T-helper 2 cell treated with Interferon-gamma antibody and Interleukin-4, amounts not matched to agents 5 μg/mL and 100 μg/mL, for 36 hours (primary cell): ENCODE measurements at regions not wholly inside any gene's neighbourhood (a gene's known extent, or its start where the extent isn't known, plus 50 kb on each side); places are given as distances from the start of the nearest gene placed in this dataset.

Experiments used
- DNase-seq: peaks from one replicate; pipeline ENCODE4 v3.0.0; 2021; ENCODE audit warnings: low spot score
- H3K27ac Mint-ChIP-seq: one replicate; pipeline ENCODE4 v1.8.0; 2021; ENCODE audit warnings: mild to moderate bottlenecking, mixed read lengths
- H3K27me3 Mint-ChIP-seq: one replicate; pipeline ENCODE4 v1.8.0; 2021; ENCODE audit warnings: low read depth, mixed read lengths
- H3K36me3 Mint-ChIP-seq: one replicate; pipeline ENCODE4 v1.8.0; 2021; ENCODE audit warnings: low read depth, mixed read lengths
- H3K4me1 Mint-ChIP-seq: one replicate; pipeline ENCODE4 v1.8.0; 2021; ENCODE audit warnings: low read depth, mixed read lengths
- H3K4me3 Mint-ChIP-seq: one replicate; pipeline ENCODE4 v1.8.0; 2022; ENCODE audit warnings: mild to moderate bottlenecking, moderate library complexity, mixed read lengths
- H3K9me3 Mint-ChIP-seq: one replicate; pipeline ENCODE4 v1.8.0; 2021; ENCODE audit warnings: mixed read lengths

DNA sequence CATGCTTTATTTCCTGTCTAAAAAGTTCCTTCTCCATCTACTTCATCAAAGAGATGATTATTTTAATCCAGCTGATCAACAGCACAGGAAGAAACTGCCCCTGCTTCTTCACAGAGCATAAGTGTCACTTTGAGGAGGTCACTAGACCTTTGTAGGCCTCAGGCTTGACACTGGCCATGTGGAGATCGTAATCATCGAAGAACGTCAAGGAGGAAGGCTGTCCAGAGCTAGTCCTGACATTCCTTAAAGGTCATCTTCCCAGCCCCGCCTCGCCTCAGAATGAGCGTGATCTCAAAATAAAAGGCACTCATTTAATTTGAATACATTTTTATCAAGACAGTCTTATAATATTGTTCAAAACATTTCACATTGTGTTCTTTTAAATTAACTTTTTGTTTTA, 445.7 kb upstream of the CDH4 start:
- H3K27ac Mint-ChIP-seq, result no peak overlapping the region
- peaks cover under 1% of the 10 kb centered on the region for H3K9me3 Mint-ChIP-seq
- DNase-seq, result no peak
- no peaks in the 10 kb centered on the region for H3K4me1 Mint-ChIP-seq
- no peaks in the 10 kb centered on the region for H3K36me3 Mint-ChIP-seq
- H3K27me3 Mint-ChIP-seq, result no peaks in the 10 kb centered on the region
- H3K4me3 Mint-ChIP-seq, result no peak overlapping the region

DNA sequence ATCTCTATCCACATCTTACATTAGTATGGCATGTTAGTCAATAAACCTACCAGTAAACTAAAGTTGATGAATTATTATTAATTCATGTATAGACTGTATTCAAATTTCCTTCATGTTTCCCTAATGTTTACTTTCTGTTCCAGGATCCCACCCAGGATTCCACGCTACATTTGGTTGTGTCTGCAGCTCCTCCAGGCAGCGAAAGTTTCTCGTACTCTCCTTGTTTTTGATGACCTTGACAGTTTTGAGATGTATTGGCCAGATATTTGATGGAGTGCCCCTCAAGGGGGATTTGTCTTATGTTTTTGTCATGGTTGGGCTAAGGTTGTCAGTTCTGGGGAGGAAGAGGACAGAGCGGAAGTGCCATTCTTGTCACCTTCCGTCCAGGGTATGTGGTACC, 445.2 kb upstream of the CDH4 start:
- H3K27ac Mint-ChIP-seq, result no peak overlapping the region
- H3K4me3 Mint-ChIP-seq, result no peak overlapping the region
- no peak for DNase-seq
- H3K9me3 Mint-ChIP-seq, result no peaks in the 10 kb centered on the region
- H3K27me3 Mint-ChIP-seq, result no peaks in the 10 kb centered on the region
- no peaks in the 10 kb centered on the region for H3K4me1 Mint-ChIP-seq
- H3K36me3 Mint-ChIP-seq, result no peaks in the 10 kb centered on the region

DNA sequence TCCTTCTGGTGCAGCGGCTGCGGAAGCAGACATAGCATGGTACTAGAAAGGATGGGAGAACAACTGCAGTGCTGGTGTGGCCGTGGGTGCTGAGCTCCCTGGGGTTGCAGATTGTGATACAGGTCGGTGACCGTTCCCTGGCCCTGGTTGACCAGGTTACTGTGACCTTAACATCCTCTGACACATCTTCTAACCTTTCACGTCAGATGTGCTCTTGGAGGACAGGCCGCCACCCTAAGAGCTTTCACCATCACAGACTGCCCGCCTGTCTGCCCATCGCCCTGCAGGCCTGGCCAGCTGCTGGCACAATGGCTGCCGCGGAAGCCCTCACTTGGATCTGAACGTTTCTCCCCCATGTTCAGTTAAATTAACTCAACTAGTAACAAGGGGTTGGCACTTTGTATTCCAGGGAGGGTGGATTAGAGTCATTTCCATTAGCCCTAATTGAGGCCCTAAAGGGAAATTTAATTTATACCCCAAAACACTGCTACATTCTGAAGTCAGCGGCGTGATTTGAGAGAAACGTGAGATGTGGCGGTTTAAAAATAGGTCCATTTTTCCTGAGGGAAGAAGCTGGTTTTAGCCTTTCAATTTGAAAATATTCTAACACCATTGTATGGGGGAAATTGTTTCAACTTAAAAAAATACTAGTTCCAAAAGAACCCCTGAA, 443.9 kb upstream of the CDH4 start:
- Mint-ChIP-seq H3K27ac (no peak overlapping the region), H3K27me3 (no peaks in the 10 kb centered on the region), H3K36me3 (no peaks in the 10 kb centered on the region), H3K4me3 (no peak overlapping the region), H3K4me1 (no peaks in the 10 kb centered on the region), H3K9me3 (no peaks in the 10 kb centered on the region)
- no peak for DNase-seq

DNA sequence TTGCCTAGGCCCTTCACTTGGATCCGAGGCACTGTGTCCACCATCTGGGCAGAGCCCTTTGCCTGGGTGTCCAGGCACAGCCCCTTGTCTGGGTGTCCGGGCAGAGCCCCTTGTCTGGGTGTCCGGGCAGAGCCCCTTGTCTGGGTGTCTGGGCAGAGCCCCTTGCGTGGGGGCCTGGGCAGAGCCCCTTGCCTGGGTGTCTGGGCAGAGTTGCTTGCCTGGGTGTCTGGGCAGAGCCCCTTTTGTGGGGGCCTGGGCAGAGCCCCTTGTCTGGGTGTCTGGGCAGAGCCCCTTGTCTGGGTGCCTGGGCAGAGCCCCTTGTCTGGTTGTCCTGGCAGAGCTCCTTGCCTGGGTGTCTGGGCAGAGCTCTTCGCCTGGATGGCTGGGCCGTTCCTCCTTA, 443.4 kb upstream of the CDH4 start:
- Mint-ChIP-seq H3K4me3 (no peak overlapping the region), H3K9me3 (no peaks in the 10 kb centered on the region), H3K27me3 (no peaks in the 10 kb centered on the region), H3K4me1 (no peaks in the 10 kb centered on the region), H3K36me3 (no peaks in the 10 kb centered on the region), H3K27ac (no peak overlapping the region)
- DNase-seq, result no peak

DNA sequence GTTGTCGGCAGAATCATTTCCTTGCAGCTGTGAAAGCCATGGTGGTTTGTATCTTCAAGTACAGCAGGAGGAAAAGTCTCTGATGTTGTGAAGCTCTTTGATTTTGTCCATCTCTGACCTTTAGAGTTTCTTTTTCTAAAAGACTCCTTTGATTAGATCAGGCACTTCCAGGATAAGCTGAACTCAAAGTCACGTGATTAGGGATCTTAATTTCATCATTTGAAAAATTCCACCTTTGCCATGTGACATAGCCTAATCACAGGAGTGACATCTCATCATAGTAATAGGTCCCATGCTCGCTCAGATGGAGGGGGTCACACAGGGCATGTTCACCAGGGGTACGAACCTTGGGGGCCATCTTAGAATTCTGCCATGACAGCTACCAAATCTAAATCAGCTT, 441.5 kb upstream of the CDH4 start:
- no peaks in the 10 kb centered on the region for H3K27me3 Mint-ChIP-seq
- no peaks in the 10 kb centered on the region for H3K9me3 Mint-ChIP-seq
- no peak overlapping the region for H3K27ac Mint-ChIP-seq
- no peak for DNase-seq
- no peaks in the 10 kb centered on the region for H3K36me3 Mint-ChIP-seq
- no peak overlapping the region for H3K4me3 Mint-ChIP-seq
- H3K4me1 Mint-ChIP-seq, result no peaks in the 10 kb centered on the region

DNA sequence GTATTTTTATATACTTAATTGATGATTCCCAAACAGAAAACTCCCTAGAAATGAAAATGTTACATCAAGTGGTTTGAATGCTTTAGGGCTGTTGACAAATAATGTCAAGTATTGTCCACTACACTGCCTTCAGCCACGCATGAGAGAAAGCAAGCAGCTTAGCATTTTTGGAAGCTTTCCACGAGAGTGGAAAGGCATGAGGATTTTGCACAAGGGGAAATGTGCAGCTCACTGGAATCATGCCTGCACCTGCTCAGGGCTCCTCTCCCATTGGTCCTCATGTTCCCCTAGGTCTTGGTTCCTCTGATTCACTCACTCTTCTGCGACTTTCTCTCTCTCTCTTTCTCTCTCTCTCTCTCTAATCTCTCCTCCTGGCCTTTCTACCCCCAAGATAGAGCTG, 439.5 kb upstream of the CDH4 start:
- Mint-ChIP-seq H3K9me3 (peaks cover 9% of the 10 kb centered on the region), H3K27me3 (no peaks in the 10 kb centered on the region), H3K4me1 (no peaks in the 10 kb centered on the region), H3K27ac (no peak overlapping the region), H3K4me3 (no peak overlapping the region), H3K36me3 (no peaks in the 10 kb centered on the region)
- no peak for DNase-seq

DNA sequence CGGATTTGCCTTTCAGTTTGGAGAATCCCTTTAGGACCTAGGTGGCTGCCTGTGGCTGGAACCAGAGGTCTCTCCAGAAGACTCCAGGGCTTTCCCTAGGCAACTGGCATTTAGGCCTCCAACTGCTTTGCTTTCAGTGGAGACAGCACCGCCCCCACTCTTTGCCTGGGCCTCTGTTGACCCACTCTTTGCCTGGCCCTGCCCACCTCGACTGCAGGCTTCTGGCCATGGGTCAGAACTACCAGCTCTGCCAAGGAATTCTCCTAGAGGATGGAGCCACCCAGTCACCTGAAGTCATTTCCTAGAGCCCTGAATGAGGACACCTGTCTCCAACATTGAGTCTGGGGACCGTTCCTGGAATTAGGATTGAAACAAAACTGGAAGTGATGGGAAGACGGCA, 439.0 kb upstream of the CDH4 start:
- H3K4me1 Mint-ChIP-seq, result no peaks in the 10 kb centered on the region
- H3K27me3 Mint-ChIP-seq, result no peaks in the 10 kb centered on the region
- H3K27ac Mint-ChIP-seq, result no peak overlapping the region
- DNase-seq, result no peak
- no peak overlapping the region for H3K4me3 Mint-ChIP-seq
- H3K36me3 Mint-ChIP-seq, result no peaks in the 10 kb centered on the region
- H3K9me3 Mint-ChIP-seq, result peaks cover 13% of the 10 kb centered on the region

DNA sequence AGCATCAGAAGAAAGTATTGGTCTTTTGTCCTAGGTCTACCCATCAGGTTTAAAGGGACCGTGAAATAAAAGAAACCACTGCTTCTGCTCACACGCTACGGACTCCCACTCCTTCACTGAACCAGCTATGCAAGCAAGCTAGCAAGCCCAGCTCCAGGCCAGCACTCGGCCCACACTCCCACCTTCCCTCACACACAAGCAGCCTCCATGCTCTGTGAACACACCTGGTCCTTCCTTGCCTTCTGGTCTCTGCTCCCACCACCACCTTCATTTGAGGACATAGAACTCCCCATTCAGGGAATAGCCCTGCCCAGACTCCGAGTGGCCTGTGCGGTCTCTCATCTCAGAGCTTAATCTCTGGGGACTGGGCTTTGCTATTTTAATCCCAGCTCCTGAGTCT, 436.4 kb upstream of the CDH4 start:
- no peaks in the 10 kb centered on the region for H3K27me3 Mint-ChIP-seq
- H3K4me3 Mint-ChIP-seq, result no peak overlapping the region
- H3K27ac Mint-ChIP-seq, result no peak overlapping the region
- H3K36me3 Mint-ChIP-seq, result no peaks in the 10 kb centered on the region
- peaks cover 2% of the 10 kb centered on the region for H3K4me1 Mint-ChIP-seq
- H3K9me3 Mint-ChIP-seq, result peaks cover 13% of the 10 kb centered on the region
- DNase-seq, result no peak

DNA sequence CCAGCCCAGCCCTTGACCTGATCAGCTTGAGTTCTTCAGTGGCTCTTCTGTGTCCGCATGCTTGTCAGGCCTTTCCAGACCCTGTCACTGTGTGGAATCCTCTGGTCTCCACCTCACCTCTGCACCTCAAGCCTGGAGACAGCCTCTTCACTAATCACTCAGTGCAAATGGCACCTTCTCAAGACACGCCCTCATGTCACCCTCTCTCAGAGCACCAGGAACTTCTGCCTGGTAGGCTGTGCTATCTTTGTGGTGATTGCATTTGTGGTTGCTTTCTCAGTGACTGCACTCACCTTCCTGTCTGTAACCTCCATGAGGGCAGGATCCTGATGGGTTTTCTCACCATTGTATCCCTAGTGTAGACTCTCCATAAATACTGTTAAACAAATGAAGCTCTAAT, 435.2 kb upstream of the CDH4 start:
- peaks cover 13% of the 10 kb centered on the region for H3K9me3 Mint-ChIP-seq
- DNase-seq, result no peak
- H3K4me3 Mint-ChIP-seq, result no peak overlapping the region
- H3K36me3 Mint-ChIP-seq, result no peaks in the 10 kb centered on the region
- H3K27me3 Mint-ChIP-seq, result peaks cover 4% of the 10 kb centered on the region
- H3K4me1 Mint-ChIP-seq, result peaks cover 6% of the 10 kb centered on the region
- H3K27ac Mint-ChIP-seq, result no peak overlapping the region

DNA sequence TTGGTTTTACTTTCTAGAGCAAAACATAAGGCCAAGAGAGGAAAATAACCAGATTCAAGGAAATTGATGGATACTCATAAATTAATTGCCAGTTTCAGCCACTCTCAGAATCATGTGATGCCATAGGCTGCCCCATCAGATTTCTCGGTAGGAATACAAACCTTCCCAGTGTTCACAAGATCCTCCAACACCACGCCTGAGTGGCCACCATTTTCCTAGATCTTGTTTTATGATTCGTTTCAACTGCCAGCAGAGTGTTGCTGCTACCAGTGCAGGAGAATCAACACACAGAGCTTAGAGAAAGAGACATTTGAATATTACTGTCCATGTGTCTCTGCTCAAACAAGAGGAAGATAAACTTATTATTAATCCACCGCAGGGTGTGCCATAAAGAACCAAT, 434.2 kb upstream of the CDH4 start:
- Mint-ChIP-seq H3K9me3 (peaks cover 13% of the 10 kb centered on the region), H3K4me3 (no peak overlapping the region), H3K36me3 (no peaks in the 10 kb centered on the region), H3K4me1 (peaks cover 6% of the 10 kb centered on the region), H3K27ac (no peak overlapping the region), H3K27me3 (peaks cover 4% of the 10 kb centered on the region)
- DNase-seq, result no peak

DNA sequence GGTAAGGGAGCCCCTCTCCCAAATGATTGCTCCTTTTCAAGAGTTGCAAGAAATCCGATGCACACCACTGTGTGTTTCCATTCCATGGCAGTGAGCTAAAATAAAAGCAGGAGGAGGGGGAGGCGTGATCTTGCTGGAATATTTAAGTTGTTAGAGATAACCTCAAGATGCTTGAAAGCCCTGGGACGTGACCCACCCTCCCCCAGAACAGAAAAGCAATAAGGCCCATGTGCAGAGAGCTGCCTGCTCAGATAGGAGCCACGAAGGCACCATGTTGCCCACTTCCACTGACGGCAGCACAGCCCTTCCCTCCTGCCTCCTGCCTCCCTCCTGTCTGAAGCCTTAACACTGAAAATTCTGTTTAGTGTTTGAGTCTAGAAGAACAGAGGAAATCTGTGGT, 432.6 kb upstream of the CDH4 start:
- peaks cover 4% of the 10 kb centered on the region for H3K27me3 Mint-ChIP-seq
- H3K9me3 Mint-ChIP-seq, result peaks cover 13% of the 10 kb centered on the region
- H3K4me3 Mint-ChIP-seq, result no peak overlapping the region

DNA sequence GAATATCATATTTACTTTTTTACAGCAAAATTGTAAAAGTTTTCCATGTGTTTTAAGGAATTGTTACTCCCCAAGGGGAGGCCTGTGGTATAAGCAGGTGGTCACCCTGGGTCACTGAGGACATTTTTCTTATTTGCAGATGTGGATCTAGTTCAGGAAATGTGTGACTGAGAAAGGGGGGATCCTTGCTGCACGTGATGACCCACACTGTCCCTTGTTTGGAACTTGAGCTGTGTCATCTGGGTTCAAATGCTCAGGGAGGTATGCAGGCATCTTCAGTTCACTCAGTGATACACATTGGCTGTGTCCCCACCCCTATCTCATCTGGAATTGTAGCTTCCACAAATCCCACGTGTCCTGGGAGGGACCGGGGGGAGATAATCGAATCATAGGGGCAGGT, 431.9 kb upstream of the CDH4 start:
- DNase-seq, result no peak
- Mint-ChIP-seq H3K36me3 (no peaks in the 10 kb centered on the region), H3K27ac (no peak overlapping the region), H3K4me3 (no peak overlapping the region), H3K9me3 (peaks cover 13% of the 10 kb centered on the region), H3K27me3 (peaks cover 4% of the 10 kb centered on the region), H3K4me1 (peaks cover 6% of the 10 kb centered on the region)

More for the DNA sequence above, 432.6 kb upstream of the CDH4 start:
- peaks cover 6% of the 10 kb centered on the region for H3K4me1 Mint-ChIP-seq
- H3K36me3 Mint-ChIP-seq, result no peaks in the 10 kb centered on the region
- H3K27ac Mint-ChIP-seq, result no peak overlapping the region
- no peak for DNase-seq

DNA sequence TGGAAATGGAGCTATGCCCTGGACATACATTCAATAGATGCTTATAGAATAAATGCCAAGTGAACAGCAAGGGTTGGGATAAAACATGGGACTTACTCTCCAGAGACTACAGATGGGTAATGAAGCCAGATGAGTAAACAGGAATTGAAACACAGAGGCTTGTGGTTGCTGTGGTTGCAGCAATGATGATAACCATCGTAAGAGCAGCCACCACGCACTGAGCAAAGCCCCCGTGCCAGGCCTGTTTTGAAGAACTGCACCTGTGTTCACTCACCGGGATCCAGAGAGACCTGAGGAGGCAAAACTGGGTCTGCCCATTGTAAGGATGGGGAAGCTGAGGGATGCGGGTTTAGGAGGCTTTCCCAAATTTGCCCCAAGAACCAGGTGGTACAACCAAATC, 431.1 kb upstream of the CDH4 start:
- no peak for DNase-seq
- no peaks in the 10 kb centered on the region for H3K36me3 Mint-ChIP-seq
- H3K27ac Mint-ChIP-seq, result no peak overlapping the region
- peaks cover 4% of the 10 kb centered on the region for H3K27me3 Mint-ChIP-seq
- peaks cover 13% of the 10 kb centered on the region for H3K9me3 Mint-ChIP-seq
- peaks cover 6% of the 10 kb centered on the region for H3K4me1 Mint-ChIP-seq
- no peak overlapping the region for H3K4me3 Mint-ChIP-seq

DNA sequence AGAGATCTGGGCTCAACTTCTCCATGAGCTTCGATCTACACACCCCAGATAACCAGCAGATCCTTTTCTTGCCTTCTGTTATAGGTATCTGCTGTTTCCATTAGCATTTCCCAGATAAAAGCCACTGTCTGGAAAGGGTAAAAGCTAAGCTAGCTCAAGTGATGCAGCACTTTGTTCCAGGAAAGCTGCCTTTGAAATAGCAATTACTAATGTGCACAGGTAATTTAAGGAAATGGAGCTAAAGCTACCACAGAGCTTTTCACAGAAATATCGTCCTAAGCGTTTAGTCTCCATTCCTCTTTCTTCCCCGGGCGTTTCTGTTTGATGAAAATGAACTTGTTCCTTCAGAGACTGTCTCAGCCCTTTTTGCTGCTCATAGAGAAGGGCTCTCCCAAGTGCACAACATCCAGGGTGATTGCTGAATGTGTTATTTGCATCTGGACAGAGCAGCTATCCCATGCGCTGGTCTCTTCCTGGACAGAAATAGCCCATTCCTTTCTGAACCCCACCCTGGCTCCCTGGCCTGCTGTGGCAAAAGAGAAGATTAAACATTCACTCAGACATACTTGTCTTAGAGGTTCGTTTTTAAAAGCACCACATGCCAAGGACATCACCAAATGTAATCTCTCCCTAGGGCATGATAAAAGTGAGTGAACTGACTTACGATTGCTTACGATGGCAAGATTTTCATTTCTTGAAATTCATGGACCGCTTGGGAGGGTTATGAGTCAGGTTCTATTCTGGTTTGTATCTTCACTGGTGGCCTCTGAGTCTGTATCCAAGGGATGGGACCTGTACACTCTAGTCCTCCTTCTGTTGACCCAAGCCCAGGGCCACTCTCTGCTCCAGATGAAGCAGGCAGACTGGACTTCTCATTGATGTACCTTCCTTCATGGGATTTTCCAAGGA, 429.1 kb upstream of the CDH4 start:
- H3K27ac Mint-ChIP-seq, result no peak overlapping the region
- H3K27me3 Mint-ChIP-seq, result peaks cover 4% of the 10 kb centered on the region
- peaks cover under 1% of the 10 kb centered on the region for H3K9me3 Mint-ChIP-seq
- peaks cover 6% of the 10 kb centered on the region for H3K4me1 Mint-ChIP-seq
- no peak for DNase-seq
- H3K36me3 Mint-ChIP-seq, result no peaks in the 10 kb centered on the region
- H3K4me3 Mint-ChIP-seq, result no peak overlapping the region
